Stimulated activated naive CD4-positive, alpha-beta T cell treated with Interleukin-2 at 50 U/mL for 16 hours (primary cell): ENCODE measurements at regions not wholly inside any gene's neighbourhood (a gene's known extent, or its start where the extent isn't known, plus 50 kb on each side); places are given as distances from the start of the nearest gene placed in this dataset.

Experiments used
- DNase-seq: peaks from one replicate; lab custom pipeline; 2025; lab: John Stamatoyannopoulos, UW

GRCh38 chr3:72112435-72112834 lies 327.5 kb upstream of the PROK2 start:
- no peak for DNase-seq

DNA sequence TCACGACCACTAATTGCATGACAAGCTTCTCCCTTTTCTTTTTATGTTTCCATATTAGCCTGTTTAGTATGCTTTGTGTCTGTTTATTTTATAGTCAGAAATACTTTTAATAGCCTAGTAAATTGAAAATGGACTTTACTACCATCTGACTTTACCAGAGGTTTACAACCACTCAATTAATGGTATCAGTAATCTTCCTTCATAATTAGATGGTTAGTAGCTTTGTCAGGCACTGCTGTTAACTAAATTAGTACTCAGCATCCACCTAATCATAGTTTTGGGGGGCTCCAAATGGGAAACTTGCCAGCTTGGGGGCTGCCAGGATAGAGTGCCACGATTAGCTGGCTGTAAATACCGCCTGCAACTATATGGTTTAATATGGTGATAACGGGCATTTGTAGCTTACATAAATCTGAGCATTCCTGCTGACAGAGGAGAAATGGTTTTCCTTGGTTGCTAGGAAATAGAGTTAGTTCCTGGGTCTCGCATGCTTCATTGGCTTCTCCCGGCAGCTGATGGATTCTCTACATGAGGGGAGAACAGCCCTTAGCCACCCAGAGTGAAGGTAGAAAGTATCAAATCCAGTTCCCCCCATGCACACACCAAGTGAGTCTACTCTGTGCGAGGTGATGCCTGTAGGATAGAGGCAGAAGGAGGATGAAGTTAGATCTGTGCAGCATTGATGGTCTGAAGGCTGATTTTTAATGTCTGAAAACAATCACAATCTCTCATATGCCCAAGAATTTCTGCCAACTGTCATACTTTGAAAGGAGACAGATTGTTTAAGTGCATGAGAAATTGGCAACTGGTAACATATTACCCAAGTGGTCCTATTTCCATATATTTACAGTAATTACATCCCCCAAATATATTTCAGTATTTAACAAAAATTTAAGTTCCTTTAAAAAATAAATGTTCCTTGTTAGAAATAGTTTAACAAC lies 326.6 kb upstream of the PROK2 start:
- DNase-seq, result no peak

DNA sequence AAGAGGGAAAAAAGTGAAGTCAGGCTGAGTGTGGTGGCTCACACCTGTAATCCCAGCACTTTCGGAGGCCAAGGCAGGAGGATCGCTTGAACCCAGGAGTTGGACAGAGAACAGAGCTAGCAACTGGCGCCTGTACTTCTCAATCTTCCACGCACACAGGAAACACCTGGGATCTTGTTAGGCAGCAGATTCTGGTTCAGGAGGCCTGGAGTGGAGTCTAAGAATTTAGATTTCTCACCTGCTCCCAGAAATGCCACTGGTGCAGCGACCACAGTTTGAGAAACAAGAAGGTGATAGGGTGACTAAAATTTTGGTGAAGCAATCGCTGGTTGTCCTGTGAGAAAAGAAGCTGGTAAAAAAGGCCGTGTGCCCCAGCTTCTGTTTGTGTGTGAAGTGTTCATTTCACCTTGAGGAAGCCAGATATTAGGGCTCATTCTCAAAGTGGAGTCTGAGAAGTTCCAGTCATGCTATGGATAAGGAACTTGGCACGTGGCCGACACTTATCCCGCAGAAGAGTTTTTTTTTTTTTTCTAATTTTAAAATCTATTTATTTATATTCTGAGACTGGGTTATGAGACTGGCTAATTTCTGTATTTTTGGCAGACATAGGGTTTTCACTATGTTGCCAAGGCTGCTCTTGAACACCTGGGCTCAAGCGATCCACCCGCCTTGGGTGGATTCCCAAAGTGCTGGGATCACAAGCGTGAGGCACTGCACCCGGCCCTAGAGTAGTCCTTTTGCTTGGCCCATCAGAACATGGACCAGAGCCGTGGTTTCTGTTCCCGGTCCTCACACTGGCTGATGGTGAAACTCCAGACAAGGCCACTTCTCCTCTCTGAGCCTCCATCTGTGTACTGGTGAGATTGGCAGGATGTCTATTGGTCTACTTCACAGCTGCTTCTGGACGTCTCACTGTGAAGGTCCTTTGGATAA lies 324.6 kb upstream of the PROK2 start:
- no peak for DNase-seq

DNA sequence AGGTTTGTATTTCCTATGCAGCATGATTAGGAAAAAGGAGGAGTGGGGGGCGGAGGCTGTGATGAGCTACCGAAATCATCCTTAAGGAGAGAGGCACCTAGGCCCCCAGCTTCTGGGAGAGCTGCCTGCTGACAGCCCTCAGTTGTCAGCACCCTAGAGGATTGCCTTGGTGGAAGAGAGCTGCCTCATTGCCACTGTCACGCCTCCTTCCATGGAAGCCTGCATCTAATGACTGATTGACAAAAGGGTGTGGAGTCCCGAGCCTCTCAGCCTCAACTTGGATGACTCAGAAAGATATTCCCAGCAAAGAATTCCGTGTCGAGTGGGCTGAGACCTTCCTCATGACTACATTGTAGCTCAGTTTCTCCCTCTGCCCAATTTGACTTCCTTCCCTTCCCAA lies 320.4 kb upstream of the PROK2 start:
- DNase-seq, result no peak

DNA sequence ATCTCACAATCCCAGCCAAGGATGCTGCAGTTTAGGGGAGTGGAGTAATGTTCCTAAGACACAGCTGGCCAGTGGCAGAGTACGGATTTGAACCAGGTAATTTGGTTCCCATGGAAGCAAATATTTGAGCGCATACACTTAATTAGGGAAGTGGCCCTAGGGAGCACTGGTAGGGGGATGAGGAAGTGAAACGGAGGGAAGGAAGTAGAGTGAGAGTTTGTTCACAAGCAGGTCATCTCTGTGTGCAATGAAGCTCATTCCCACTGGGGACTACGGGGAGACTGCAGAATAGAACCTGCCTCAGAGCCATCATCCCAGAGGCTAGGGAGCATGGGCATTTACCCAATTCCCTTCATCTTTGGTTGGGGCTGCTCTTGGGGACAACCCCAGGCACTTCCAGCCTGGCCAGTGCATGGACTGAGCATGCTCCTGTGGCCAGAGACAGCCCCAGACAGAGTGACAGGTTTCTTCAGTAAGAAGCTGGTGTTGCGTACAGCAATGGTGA lies 317.2 kb upstream of the PROK2 start:
- DNase-seq, result no peak

GRCh38 chr3:72101494-72101893 lies 316.5 kb upstream of the PROK2 start:
- DNase-seq, result no peak

GRCh38 chr3:72100601-72101187 lies 315.7 kb upstream of the PROK2 start:
- DNase-seq, result peak; percentile 77

DNA sequence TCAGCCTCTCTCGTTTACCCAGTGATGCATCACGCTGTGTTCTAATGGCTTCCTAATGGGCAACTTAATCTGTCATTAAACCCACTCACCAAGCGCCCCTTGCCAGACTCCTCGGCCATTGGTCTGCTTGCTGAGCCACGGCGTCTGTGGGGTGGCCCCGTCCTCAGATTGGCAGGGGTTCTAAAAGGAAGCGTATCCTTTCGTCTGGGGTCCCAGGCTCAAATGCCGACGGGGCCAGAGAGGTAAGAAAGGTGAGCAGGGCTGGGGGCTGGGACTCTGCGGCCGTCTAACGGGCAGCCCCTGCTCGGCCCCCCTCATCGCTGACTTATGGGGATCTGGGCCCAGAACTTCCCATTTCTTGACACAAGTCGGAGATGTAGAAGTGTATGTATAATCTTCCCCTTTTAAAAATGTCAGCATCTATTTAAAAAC lies 315.1 kb upstream of the PROK2 start:
- DNase-seq, result no peak

DNA sequence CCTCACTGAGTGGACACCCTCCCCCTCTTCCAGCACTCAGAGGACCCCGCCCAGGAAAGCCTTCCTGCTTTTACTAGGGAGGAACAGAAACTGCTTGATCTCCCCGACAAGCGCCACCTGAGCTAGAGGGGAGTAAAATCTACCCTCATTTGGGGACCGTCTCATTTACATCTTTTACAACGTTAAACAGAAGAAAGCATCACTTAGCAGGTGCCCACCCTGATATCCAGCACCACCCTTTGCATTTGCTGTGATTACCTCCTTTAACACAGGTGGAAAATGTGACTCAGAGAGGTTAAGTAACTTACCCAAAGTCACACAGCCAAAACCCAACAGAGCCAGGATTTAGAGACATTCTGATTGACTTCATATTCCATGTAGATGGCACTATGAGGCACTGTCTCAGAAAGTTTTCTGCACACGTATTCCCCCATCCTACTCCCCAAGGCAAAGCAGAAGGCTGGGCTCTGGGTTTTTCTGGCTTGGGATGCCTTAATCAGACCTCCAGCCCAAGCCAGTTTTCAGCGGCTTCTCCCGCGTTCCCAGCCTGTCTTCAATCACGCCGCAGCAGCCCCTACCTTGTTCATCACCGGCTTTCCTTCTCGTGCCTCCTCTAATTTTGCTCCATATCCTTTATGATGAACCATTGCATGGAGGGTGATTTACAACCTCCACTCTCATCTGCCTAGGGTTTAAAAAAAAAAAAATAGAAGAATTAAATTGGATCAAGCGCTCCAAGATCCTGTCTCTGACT lies 314.6 kb upstream of the PROK2 start:
- no peak for DNase-seq

GRCh38 chr3:72097053-72097452 lies 312.1 kb upstream of the PROK2 start:
- DNase-seq, result no peak

DNA sequence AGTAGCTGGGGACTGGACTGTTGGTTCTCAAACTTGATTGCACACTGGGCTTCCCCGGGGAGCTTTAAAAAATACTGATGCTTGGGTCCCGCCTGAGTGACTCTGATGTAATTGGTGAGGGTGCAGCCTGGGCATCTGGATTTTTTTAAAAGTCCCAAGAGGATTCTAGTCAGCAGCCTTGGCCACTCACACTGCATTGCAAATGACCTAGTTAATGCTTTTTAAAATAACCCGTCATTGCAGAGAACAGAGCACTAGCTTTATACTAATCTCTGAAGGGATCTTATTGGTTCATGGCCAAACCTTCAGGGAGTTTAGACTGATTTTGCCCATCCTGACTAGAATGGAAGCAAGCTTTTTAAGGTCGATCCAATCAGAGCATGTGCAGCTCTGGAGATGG lies 310.6 kb upstream of the PROK2 start:
- DNase-seq, result no peak

- DNase-seq, result no peak
Observed at GRCh38 chr3:72093992-72094334, 309.0 kb upstream of the PROK2 start.

DNA sequence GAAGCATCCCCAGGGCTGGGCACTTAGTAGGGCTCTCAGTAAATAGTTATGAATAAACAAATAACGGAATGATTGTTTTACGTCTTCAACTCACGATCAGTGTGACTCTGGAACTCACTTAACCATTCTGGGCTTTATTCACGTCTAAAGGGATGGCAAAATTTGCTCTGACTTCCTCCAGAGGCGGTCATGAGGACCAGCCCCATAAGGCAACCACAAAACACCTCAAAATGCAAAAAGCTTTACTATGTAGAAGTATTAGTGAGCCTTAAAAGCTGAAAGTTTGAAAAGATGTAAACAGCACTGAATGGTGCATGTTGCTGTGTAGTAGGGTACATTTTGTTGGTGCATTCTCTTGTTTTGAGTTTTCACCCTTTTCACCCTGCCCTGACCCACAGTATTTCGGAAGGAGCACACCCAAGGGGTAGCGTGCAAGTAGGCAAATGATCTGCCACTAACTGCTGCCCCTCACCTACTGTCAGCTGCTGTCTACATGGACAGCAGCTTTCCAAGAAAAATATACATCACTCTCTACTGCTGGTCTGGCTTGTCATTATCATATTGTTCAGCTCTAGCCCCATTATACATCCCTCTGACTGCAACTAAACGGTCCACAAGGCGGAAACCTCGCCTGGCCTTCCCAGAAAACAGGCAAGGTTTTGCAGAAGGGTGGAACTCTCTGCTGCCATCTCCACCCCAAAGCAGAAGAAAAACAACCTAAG lies 308.5 kb upstream of the PROK2 start:
- no peak for DNase-seq

GRCh38 chr3:72092778-72093177 lies 307.8 kb upstream of the PROK2 start:
- no peak for DNase-seq

DNA sequence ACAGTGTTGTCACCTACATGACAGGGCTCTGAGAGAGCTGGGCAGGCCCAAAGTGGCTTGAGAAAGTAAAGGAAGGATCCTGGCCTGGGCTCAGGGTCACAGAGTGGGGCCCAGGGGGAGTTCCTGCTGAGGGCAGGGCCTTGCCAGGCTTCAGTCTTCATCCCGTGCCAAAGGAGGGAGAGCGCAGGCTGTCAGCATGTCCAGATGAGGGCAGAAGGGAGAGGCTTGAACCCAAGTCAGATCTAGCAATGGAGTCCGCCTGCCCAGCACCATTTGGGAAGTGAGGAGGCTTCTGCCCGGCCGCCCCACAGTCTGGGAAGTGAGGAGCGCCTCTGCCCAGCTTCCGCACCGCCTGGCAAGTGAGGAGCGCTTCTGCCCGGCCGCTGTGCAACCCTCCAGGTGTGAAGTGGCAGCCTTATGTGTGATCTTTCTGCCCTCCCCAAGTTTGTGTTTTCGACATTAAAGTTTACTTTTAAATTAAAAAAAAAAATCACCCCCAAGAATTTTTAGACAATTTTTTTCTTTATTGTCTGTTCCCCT lies 303.6 kb upstream of the PROK2 start:
- DNase-seq, result no peak

GRCh38 chr3:72087420-72087819 lies 302.5 kb upstream of the PROK2 start:
- DNase-seq, result no peak

DNA sequence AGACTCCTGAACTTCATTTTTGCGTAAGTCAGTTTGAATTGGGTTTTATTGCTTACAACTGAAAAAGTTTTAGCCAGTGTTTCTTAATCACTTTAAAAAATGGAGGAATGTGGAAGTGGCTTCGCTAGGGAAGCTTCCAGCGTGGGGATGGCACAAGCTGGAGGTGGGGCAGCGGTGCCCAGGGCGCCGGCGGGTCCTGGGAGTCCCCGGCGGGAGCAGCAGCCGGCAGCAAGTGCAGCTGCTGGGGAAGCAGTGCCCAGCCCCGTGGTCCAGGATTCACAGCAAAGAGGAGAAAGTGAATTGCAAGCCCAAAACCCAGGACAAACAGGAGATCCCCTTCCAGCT lies 301.8 kb upstream of the PROK2 start:
- no peak for DNase-seq

- no peak for DNase-seq
Observed at GRCh38 chr3:72086042-72086742, 301.2 kb upstream of the PROK2 start.

- DNase-seq, result no peak
Observed at GRCh38 chr3:72085036-72085435, 300.1 kb upstream of the PROK2 start.

GRCh38 chr3:72082776-72083462 lies 298.0 kb upstream of the PROK2 start:
- DNase-seq, result no peak
